NCI-H187 (cell line): ENCODE measurements at regions not wholly inside any gene's neighbourhood (a gene's known extent, or its start where the extent isn't known, plus 50 kb on each side); places are given as distances from the start of the nearest gene placed in this dataset.

Experiments
- DNase-seq, 2 experiments: peaks; one replicate each; lab custom pipeline; 2025; lab: John Stamatoyannopoulos, UW

DNA sequence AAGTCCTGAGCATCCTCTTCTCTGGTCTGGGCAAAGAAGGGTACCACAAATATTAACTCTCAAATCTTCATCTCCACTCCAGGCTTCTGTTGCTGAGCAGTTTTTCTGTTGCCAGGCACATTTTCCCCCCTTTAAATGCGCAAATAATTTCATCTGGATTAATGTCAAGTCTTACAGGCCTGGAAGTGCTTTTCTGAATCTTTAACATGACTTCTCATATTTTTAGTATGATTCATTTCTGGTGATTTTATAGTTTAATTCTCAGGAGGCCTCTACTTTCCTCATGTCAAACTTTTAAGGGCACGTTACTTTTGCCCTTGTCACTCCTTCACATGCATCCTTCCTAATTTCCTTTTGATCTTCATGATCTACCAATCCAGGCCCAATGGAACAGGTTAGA lies 510.2 kb downstream of the METTL15 start:
- no peak for DNase-seq

DNA sequence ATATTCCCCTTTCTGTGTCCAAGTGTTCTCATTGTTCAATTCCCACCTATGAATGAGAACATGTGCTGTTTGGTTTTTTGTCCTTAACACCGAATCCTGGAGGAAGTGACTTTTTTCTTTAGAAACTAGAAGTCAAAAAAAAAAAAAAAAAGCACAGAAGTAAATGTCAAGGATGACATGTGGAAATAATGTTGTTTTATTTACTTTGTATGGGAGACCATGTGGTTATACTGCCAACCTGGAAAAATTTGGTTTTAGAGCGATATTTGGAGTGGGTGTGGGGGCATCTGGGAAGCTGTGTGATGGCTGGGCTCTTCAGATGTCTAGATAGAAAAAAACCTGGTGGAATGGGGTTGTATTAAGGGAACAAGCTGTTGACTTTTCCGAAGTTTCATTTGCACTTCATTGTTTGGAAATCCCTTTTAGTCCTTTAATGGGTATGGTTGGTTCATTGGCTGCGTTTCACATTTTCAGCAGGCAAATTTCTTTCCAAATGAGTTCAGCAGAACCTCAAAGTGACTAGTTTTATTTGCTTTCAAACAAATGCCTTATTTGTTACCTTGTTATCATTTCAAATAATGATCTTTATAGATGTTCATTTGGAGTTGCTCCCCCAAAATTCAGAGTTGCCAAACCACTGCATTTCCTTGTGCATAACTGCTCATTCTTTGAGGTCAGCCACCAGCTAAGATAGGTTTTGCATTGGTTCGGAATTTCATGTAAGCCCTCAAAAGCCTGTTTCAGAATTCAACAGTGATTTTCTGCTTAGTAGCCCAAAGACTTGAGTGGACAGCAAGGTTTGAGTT lies 508.2 kb downstream of the METTL15 start:
- no peak for DNase-seq

DNA sequence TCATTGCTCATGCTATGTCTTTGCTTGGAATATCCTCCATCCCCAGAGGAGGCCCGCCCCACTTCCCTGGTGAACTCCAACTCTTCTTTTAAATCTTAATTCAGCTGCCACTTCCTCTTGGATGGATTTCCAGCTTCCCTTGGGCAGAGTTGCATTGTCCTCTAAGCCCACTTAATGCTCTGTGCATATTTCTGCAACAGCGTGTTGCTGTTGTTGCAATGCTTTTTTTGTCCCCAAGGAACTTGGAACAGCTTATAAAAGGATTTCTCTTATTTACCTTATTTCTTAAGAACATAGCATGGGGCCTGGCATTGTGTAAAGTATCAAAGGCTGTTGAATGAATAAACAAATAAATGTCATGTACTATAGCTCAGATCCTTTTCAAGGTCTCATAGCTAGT lies 507.4 kb downstream of the METTL15 start:
- no peak for DNase-seq

DNA sequence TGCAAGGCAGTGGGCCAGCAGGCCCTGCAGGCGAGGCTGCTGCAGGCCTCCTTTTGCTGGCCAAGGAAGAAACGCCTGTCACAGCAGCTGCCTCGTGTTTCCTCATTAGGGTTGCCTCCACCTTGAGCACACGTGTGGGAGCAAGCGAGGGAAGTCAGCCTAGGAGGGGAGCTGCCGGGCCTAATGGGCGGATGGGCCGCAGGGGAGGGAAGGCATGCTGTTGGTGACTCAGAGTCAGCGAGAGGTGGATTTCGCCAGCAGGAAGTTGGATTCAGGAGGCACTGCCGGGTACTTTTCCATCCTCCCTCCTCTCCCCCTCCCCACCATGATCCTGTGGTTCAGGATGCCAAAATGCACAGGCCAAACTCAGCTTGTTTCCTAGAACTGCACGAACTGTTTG lies 498.7 kb downstream of the METTL15 start:
- DNase-seq = no peak

DNA sequence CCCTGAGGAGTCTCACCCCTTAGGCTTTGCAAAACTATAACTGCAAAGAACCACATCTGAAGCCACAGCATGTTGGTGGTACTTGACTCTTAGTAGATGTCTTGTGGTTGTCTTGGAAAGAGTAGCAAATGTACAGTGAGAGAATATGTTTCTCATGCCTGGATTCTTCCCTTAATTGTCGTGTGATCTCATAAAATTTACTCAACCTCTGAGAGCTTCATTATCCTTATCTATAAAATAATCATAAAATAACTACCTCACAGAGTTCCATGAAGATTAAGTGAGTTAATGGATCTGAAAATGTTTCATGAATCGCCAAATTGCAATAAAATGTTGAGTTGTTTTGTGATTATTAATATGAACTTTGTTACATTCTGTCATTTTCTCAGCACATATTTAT lies 491.5 kb downstream of the METTL15 start:
- no peak for DNase-seq

DNA sequence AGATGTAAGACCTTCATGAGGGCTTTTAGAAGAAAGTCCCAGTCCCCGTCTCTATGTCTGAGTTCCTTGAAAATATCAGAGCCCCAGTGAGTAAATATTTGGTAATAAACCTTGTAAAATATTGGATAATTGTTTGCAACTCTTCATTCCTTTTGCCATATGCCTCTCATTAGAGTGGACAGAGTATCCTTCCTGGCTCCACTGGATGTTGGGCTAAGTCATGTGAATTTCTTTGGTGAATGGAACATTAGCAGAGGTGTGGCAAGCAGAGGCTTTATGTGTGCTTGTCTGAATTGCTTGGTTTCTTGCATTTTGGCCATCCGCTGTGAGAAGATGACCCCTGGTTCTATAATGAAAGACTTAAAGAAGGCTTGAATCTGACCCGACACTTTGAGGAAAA lies 490.3 kb downstream of the METTL15 start:
- DNase-seq = no peak

DNA sequence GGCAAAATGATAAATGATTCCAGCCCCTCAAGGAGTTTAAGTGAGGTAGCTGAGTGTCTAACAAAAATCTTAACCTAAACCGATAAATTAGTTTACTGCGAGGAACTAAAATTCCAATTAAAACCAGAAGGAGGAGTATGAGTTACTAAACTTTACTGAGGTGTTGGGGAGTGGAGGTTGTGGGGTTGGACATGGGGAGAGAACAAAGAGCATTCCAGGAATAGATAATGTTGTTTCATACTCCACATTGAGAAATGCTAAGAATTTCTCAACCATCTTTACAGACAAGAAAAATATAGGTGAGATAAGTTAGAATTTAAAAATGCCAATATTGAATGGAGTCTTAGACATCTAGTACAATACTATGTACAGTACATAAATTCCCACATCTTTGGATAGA lies 488.6 kb downstream of the METTL15 start:
- DNase-seq = no peak

DNA sequence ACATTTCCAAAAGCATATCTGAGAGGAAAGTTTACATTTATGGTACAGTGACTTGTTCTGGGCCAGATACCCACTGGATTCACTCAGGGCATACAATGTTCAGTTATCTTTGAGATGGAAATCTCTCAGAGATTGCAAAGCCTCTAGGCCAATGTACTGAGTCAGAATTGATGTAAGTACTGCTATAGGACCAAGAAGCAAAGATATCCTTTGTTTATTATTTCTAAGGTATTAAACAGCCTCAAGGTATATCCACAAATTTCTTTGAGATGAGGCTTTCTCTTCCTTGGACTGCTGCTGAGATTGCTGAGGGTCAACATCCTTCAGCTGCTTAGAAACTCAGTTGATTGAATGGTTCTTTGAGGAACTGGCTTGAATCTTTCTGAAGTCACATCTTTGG lies 484.0 kb downstream of the METTL15 start:
- DNase-seq = no peak

DNA sequence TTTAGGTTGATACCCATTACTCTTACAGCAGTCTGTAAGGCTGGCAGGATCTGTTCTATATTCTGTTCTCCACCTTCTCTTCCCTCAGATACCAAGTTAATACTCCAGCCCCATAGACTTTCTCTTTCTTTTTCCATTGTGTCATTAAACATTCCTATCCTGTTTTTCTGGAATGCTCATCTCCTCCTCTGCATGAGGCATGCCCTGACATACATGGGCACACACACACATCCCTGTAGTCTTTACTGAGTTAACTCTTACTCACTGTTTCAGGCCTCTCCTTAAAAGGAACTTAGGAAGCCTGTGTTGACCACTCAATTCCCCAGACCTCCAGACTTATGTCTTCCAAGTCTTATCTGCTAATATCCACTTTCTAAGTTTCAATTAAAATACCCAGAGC lies 476.8 kb downstream of the METTL15 start:
- DNase-seq = no peak

DNA sequence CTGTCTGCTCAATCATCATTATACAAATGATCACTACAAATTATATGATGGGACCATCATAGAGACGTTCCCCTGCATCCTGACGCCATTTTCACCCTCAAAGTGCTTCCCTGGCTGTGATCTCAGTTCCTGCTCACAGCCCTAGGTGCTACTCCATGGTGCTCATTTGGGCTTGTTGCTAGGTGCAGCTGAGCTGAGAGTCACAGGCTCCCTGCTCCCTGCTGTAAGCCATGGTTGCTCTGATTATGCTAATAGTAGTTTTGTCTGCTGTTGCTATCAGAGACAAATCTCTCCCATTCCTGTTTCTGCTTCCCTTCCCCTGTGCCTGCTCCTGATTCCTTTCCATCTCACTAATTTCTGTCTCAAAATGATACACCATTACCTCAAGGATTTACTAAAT lies 474.3 kb downstream of the METTL15 start:
- no peak for DNase-seq

DNA sequence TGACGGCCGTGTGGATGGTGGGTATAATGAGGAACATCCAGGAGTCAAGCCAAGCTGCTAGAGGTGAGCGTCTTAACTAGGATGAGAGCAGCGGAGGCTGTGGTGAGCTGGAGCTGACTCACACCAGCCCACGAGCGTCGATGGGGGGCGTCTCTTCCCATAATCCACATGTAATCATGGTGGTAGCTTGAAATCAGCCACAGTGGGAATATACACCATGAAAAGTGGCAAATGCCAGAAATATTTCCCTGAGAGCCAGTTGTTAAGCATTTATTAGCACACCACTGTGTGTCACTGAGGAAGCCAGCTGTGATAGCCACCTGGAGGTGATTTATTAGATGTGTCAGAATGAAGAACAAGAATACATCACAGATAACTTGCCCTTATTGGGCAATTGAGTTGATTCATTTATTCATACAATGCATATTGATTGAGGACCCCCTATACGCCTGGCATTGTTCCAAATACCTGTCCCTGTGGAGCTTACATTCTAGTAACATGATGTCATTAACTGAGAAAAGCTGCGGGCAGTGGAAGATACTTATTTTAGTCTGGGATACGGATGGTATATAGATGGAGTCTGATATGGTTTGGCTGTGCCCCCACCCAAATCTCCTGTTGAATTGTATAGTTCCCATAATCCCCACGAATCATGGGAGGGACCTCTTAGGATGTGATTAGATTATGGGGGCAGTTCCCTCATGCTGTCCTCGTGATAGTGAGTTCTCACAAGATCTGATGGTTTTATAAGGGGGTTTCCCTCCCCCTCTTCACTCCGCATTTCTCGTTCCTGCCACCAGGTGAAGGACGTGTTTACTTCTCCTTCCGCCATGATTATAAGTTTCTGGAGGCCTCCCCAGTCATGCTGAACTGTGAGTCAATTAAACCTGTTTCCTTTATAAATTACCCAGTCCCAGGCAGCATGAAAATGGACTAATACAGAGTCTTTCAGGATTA lies 473.4 kb downstream of the METTL15 start:
- no peak for DNase-seq

DNA sequence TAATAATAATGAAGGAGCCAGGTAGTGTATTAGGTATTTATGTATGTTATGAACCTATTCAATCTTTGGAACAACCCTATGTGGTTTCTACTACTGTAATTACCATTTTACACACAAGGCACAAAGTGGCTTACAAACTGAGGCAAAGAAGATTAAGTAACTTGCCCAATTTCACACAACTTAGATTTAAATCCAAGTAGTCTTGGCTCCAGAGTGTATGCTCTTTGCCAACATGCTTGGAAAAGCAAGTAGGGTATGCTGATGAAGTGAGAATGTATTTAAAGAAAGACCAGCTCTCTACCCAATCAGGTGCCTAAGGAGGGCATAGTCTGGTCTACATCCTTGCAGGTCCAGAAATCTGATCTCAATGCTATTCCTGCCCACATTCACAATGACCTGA lies 463.2 kb downstream of the METTL15 start:
- no peak for DNase-seq

DNA sequence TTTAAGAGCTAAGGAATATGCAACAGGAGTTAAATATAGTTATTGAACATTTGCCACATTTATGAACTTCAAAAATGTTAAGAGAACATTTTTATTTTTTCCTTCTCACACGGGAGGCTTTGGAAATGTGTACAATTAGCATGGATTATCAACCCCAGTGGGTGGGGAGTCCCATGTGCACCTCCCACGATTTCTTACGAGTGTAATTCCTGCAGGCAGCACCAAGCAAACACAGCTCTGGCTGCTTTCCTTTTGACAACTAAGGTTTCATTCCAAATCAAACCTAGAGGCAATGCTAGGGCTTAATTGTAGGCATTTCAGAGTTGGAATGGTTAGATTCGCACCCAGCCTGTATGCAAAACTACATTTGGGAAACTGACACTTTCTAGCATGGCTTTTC lies 460.9 kb downstream of the METTL15 start:
- no peak for DNase-seq

DNA sequence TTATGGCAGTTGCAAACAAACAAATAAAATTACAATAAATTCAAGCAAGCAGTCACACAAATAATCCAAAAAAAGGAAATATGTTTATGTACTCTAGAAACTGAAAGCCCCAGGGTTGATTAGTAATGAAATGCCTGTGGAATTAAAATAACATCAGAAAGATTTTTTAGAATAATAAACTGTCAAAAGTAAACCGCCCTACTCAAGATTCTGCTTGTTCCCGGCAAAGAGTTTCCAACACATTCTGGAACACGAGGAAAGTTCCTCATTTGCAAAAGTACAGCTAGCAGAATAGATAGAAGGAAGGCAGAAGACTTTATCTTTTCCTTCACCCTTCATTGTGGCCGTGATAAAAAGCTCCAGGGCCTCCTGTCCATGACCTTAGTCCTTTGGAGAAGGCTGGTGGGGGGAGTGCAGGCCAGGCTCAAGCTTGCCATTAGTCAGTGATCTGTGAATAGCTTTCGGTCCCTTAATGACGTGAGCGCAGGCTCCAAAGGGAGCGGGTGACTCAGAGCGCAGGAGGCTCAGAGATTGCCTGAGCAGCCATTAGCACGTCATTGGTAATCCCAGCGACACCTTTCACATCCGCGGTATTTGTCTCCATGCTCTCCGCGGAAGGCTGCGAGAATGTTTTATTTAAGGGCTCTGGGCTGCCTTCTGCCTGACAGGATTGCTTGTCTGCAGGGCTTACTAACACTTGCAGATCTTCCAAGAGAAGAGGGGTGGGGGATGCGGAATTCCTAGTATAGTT lies 458.3 kb downstream of the METTL15 start:
- no peak for DNase-seq

DNA sequence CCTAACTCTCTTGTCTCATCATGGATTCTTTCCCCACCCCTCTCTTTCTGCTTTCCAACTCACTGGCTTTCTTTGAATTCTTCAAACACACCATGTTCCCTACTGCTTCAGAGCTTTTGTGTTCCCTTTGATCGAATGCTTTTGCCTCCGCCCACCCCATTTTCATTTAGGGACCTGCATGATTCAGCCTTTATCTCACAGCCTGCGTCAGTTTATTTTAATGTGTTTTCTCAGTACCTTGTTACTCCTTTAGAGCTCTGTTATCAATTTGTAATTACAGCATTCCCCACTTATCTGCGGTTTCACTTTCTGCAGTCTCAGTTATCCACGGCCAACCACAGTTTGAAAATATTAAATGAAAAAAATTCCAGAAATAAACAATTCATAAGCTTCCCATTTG lies 451.3 kb downstream of the METTL15 start:
- DNase-seq = no peak

DNA sequence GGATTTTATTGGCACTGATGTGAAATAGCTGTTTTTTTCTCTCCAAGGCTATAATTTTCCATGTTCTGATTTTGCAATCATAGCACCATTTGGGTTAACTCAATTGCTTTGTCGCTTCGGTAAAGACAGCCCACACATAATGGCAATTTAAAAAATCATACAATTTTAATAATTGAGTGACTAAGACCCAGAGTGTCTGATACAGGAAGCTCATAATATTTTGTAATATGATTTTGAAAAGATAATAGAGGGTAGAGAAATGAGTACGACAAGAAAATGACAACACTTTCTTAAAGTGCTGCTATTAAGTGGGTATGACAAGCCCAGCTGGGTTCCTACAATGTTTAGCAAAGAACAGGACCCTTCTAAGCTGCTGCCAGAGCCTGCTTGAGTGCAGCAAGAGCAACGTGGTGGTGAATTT lies 439.1 kb downstream of the METTL15 start:
- DNase-seq = no peak

DNA sequence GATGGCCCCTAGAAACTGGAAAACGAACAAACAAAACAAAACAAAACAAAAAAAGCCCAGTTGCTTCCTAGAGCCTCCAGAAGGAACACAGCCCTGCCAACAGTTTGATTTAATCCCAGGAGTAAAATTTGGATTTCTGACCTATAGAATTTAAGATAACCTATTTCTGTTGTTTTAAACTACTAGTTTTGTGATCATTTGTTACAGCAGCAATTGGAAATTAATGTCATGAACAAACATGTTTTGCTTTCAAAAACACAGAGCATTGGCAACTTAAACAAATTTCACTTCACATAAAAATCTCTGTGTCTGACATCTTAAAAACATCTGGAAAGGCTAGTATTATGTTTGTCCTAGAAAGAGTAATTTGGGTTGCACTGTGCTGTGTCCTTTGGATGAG lies 437.3 kb downstream of the METTL15 start:
- DNase-seq = no peak

DNA sequence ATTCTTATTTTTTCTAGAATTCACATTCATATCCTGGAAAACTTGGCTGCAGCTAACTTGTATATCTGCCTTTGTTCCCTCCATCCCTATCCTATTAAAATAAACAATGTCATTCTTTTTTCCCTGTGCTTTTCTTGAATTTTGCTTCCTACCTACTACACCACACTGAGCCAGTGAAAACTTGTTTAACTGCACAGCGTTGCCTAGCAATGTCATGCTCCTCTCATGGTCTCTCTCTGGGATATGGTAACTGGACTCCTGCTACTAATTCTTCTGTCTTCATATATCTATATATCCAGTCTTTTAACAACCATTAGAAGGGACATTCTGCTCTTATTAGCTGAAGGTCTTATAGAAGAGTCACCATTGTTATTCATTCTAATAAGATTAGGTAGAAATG lies 434.4 kb downstream of the METTL15 start:
- DNase-seq = no peak

DNA sequence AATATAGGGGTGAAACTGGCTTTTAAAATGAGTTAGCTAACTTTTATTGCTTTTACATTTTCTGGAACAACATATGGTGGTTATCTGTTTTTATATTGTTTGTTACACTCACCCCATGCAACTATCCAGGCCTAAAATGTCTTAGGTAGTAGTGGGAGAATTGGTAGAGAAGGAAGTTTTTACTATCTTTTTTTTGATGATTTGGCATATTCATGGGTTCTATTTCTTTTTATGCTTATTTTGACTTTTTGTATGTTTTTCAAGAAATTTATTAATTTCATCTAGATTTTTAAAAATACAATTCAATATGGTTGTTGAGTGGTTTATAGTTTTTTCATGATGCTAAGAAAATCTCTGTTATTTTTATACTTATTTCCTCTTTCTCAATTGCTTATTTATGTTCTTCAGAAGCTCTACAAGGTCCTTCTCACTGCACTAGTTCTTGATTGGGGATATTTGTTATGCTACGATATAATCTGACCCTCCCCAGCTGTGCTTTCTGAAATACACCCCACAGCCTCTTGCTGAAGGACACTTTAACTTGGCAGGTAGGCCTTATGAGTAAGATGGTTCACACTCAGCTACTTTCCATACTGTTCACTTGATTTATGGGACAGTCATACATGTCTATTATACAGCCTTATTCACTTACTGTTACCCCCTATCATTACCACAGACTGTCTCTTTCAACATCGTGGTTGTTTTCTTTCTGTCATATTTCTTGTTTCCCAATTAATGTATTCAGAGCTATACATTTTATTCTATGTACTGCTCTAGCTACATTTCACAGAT lies 431.2 kb downstream of the METTL15 start:
- DNase-seq = no peak

DNA sequence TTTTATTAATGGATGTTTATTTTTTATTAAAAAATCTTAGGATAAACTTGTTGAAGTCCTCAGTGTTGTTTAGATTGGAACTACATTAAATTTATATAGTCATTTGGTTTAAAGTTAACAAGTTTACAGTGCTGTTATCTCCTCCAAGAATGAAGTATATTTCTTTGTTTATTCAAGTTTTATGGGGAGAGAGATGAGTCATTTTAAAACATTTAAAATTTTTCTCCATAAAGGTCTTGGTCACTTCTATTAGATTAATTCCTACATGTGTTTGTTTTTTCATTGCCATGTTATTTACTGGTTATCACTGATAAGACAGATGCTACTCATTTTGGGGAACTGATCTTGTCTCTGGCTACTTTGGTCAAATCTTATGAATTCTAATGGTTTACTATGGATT lies 429.6 kb downstream of the METTL15 start:
- no peak for DNase-seq

DNA sequence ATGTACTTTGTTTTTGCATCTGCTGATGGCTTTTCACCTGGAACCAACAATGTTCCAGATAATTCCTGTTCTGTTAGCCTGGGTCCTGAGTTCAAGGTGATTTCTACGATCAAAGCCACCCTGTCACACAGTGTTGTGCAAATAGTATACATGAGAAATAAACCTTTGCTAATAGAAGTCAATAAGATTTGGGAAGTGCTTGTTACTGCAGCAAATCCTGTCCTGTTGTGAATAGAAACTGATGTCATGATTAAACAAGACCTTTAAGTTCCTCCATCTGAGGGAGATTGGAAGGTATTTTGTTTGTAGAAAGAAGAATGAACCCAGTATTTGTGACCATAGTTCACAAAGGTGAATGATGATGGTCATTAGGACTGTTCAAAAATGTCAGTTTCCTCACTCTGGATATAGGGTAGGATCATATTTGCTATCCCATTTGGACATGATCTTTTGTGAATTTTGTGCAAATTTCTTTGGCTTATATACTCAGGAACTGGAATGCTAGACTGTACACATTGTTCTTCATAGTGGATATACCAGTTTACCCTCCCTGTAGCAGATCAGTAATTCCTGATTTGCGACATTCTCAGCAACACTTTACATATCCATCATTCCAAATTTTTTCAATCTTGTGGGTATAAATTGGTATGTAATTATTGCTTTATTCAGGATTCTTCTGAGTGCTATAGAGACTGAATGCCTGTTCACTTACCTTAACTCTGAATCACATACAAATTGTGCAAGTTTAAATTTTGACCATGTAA lies 428.5 kb downstream of the METTL15 start:
- no peak for DNase-seq
